HL-60 (cell line): ENCODE measurements at regions not wholly inside any gene's neighbourhood (a gene's known extent, or its start where the extent isn't known, plus 50 kb on each side); places are given as distances from the start of the nearest gene placed in this dataset.

Experiments
- GABPA ChIP-seq: IDR thresholded peaks from 2 replicates; pipeline ENCODE4 v1.6.1; 2012; ENCODE audit warnings: low read depth
- POLR2AphosphoS5 ChIP-seq: IDR thresholded peaks from 2 replicates; pipeline ENCODE4 v1.6.1; 2012; ENCODE audit warnings: low read depth
- TF ChIP-seq, protein P1 (sequence below): IDR thresholded peaks from one replicate; pipeline ENCODE4 v1.5.1; 2011; ENCODE audit warnings: low read length, control low read depth, inconsistent platforms; ENCODE audit not compliant: insufficient read depth
- TF ChIP-seq, protein P2 (sequence below): IDR thresholded peaks from 2 replicates; pipeline ENCODE4 v1.6.1; 2012; ENCODE audit warnings: low read depth; ENCODE audit not compliant: insufficient replicate concordance

DNA sequence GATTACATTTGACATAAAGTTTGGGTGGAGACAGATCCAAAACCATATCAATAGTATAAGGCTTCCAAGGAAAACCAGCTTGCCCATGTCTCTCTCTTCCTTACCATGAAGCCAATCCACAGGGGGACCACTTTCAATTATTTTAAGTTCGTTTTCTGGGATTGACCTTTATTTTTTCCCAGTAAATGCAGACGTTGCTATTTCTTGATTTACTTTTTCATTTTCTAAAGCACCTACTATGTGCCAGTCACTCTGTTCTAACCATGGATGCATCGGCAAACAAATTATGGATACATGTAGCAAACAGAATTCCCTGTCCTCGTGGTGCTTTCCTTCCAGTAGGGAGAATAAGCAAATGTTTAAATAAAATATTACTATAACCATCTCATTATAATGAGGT is 65.8 kb upstream of the KCNA1 start:
- TF ChIP-seq, protein P1, sequence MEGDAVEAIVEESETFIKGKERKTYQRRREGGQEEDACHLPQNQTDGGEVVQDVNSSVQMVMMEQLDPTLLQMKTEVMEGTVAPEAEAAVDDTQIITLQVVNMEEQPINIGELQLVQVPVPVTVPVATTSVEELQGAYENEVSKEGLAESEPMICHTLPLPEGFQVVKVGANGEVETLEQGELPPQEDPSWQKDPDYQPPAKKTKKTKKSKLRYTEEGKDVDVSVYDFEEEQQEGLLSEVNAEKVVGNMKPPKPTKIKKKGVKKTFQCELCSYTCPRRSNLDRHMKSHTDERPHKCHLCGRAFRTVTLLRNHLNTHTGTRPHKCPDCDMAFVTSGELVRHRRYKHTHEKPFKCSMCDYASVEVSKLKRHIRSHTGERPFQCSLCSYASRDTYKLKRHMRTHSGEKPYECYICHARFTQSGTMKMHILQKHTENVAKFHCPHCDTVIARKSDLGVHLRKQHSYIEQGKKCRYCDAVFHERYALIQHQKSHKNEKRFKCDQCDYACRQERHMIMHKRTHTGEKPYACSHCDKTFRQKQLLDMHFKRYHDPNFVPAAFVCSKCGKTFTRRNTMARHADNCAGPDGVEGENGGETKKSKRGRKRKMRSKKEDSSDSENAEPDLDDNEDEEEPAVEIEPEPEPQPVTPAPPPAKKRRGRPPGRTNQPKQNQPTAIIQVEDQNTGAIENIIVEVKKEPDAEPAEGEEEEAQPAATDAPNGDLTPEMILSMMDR = no peak
- TF ChIP-seq GABPA (no peak), POLR2AphosphoS5 (no peak)
- TF ChIP-seq, protein P2, sequence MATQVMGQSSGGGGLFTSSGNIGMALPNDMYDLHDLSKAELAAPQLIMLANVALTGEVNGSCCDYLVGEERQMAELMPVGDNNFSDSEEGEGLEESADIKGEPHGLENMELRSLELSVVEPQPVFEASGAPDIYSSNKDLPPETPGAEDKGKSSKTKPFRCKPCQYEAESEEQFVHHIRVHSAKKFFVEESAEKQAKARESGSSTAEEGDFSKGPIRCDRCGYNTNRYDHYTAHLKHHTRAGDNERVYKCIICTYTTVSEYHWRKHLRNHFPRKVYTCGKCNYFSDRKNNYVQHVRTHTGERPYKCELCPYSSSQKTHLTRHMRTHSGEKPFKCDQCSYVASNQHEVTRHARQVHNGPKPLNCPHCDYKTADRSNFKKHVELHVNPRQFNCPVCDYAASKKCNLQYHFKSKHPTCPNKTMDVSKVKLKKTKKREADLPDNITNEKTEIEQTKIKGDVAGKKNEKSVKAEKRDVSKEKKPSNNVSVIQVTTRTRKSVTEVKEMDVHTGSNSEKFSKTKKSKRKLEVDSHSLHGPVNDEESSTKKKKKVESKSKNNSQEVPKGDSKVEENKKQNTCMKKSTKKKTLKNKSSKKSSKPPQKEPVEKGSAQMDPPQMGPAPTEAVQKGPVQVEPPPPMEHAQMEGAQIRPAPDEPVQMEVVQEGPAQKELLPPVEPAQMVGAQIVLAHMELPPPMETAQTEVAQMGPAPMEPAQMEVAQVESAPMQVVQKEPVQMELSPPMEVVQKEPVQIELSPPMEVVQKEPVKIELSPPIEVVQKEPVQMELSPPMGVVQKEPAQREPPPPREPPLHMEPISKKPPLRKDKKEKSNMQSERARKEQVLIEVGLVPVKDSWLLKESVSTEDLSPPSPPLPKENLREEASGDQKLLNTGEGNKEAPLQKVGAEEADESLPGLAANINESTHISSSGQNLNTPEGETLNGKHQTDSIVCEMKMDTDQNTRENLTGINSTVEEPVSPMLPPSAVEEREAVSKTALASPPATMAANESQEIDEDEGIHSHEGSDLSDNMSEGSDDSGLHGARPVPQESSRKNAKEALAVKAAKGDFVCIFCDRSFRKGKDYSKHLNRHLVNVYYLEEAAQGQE = no peak
